Keratinocyte (primary cell): ENCODE measurements at regions not wholly inside any gene's neighbourhood (a gene's known extent, or its start where the extent isn't known, plus 50 kb on each side); places are given as distances from the start of the nearest gene placed in this dataset.
"Not testable (repeated sequence)": the region's sequence is repeated elsewhere in the genome, so short reads cannot be mapped to it uniquely, and the experiment has no call there.

Source experiments
- DNase-seq: peaks from one replicate; pipeline ENCODE4 v3.0.0-alpha.2; 2011; ENCODE audit warnings: low read depth, missing footprints, low spot score
- FAIRE-seq: peaks from 2 replicates; lab custom pipeline; 2011; peaks lifted over from hg19 to GRCh38; lab: Jason Lieb, UNC
- H2AFZ ChIP-seq: 2 replicates; pipeline ENCODE4 v1.6.0; 2012; ENCODE audit warnings: low read length, control low read depth, inconsistent platforms; ENCODE audit not compliant: control insufficient read depth
- H3K27ac ChIP-seq: 2 replicates; pipeline ENCODE4 v1.5.1; 2011; ENCODE audit warnings: low read length; ENCODE audit not compliant: control insufficient read depth, insufficient read depth
- H3K27me3 ChIP-seq: 3 replicates; pipeline ENCODE4 v1.6.0; 2011; ENCODE audit warnings: low read length; ENCODE audit not compliant: control insufficient read depth, insufficient read depth; ENCODE audit errors: extremely low read depth
- H3K36me3 ChIP-seq, 2 experiments: 2 replicates in 1 of 2; 3 replicates in 1 of 2; pipeline ENCODE4 v1.5.1; 2011; ENCODE audit warnings: low read length in 2 of 2, mild to moderate bottlenecking in 1 of 2; ENCODE audit not compliant: control insufficient read depth in 2 of 2, insufficient read depth in 2 of 2; ENCODE audit errors: extremely low read depth in 1 of 2
- H3K4me1 ChIP-seq: 3 replicates; pipeline ENCODE4 v1.5.1; 2011; ENCODE audit warnings: low read length; ENCODE audit not compliant: control insufficient read depth, insufficient read depth; ENCODE audit errors: extremely low read depth
- H3K4me2 ChIP-seq: 3 replicates; pipeline ENCODE4 v1.6.0; 2011; ENCODE audit warnings: low read depth, low read length; ENCODE audit not compliant: control insufficient read depth, insufficient read depth; ENCODE audit errors: extremely low read depth
- H3K4me3 ChIP-seq, 3 experiments: fragments of 200-600 bp in 1 of 3; sonication (generic) in 1 of 3; 2 replicates in 2 of 3; 3 replicates in 1 of 3; pipeline ENCODE4 v1.5.1; 2011 to 2016; ENCODE audit warnings: low read length in 3 of 3, mild to moderate bottlenecking in 3 of 3, control low read depth in 2 of 3, inconsistent platforms in 1 of 3, low read depth in 1 of 3, mixed read lengths in 1 of 3, mixed run types in 1 of 3, moderate library complexity in 1 of 3; ENCODE audit not compliant: control insufficient read depth in 2 of 3, insufficient read depth in 2 of 3; ENCODE audit errors: extremely low read depth in 1 of 3
- H3K79me2 ChIP-seq: 2 replicates; pipeline ENCODE4 v1.6.0; 2012; ENCODE audit warnings: low read length; ENCODE audit not compliant: control insufficient read depth, insufficient read depth
- H3K9ac ChIP-seq: 3 replicates; pipeline ENCODE4 v1.6.0; 2011; ENCODE audit warnings: low read length; ENCODE audit not compliant: control insufficient read depth, insufficient read depth; ENCODE audit errors: extremely low read depth
- H3K9me1 ChIP-seq: 3 replicates; pipeline ENCODE4 v1.6.0; 2011; ENCODE audit warnings: low read length; ENCODE audit not compliant: control insufficient read depth, insufficient read depth; ENCODE audit errors: extremely low read depth
- H3K9me3 ChIP-seq: 2 replicates; pipeline ENCODE4 v1.5.1; 2012; ENCODE audit warnings: low read depth, low read length; ENCODE audit not compliant: control insufficient read depth
- H4K20me1 ChIP-seq: 3 replicates; pipeline ENCODE4 v1.6.0; 2011; ENCODE audit warnings: low read length; ENCODE audit not compliant: control insufficient read depth, insufficient read depth; ENCODE audit errors: extremely low read depth
- CTCF ChIP-seq, 3 experiments: IDR thresholded peaks in 1 of 3; conservative IDR thresholded peaks in 1 of 3; optimal IDR thresholded peaks in 1 of 3; 2 replicates in 2 of 3; 3 replicates in 1 of 3; pipeline versions ENCODE3 to v1.5.1; 2011; ENCODE audit warnings: low read length in 3 of 3, mild to moderate bottlenecking in 3 of 3, moderate library complexity in 2 of 3, control low read depth in 1 of 3, inconsistent platforms in 1 of 3; ENCODE audit not compliant: insufficient read depth in 2 of 3; ENCODE audit errors: extremely low read depth in 1 of 3
- EZH2 ChIP-seq: IDR thresholded peaks from one replicate; pipeline ENCODE4 v1.6.1; 2012; ENCODE audit warnings: inconsistent platforms, mild to moderate bottlenecking, low read length, moderate library complexity
- dilution Hi-C: fragments of 300-500 bp; cut with MboI; formaldehyde crosslinking; loops from one replicate; pipeline ENCODE4 v1.7.0; 2020; ENCODE audit warnings: low sequenced_read_pairs; ENCODE audit not compliant: extremely low pct_ligation_motif_present

GRCh38 chr12:112627851-112628250 lies 163.7 kb upstream of the RPH3A start:
- DNase-seq, result no peak
- Histone ChIP-seq H3K9ac (no peak overlapping the region), H3K4me2 (no peak overlapping the region), H3K27ac (no peak overlapping the region), H3K9me3 (no peaks in the 10 kb centered on the region), H3K27me3 (no peaks in the 10 kb centered on the region), H3K79me2 (no peaks in the 10 kb centered on the region), H2AFZ (no peak overlapping the region), H3K4me1 (no peaks in the 10 kb centered on the region), H3K36me3 (no peaks in the 10 kb centered on the region), H3K4me3 (no peak overlapping the region), H3K9me1 (no peaks in the 10 kb centered on the region), H4K20me1 (no peaks in the 10 kb centered on the region)
- no peak for TF ChIP-seq EZH2
- TF ChIP-seq CTCF (optimal IDR thresholded peaks at IDR 0.05 in 1 of 3, IDR thresholded peaks at IDR 0.05 in 1 of 3, conservative IDR thresholded peaks at IDR 0.05 in 1 of 3; ENCODE audit: extremely low read depth in 1 of 3, insufficient read depth in 2 of 3, low read length in 3 of 3), result no peak
- dilution Hi-C loops, result no loop called here
- FAIRE-seq, result no peak

- H3K36me3 ChIP-seq, H3K27me3 ChIP-seq, H2AFZ ChIP-seq, H3K4me2 ChIP-seq, H3K79me2 ChIP-seq, H3K4me1 ChIP-seq, FAIRE-seq, H3K27ac ChIP-seq, H3K4me3 ChIP-seq, H4K20me1 ChIP-seq, dilution Hi-C loops, H3K9me1 ChIP-seq, DNase-seq, H3K9me3 ChIP-seq, H3K9ac ChIP-seq: not testable (repeated sequence)
Observed at GRCh38 chr12:112631974-112632373, 159.6 kb upstream of the RPH3A start.

- Histone ChIP-seq H3K79me2 (no peaks in the 10 kb centered on the region), H2AFZ (no peak overlapping the region), H3K4me2 (no peak overlapping the region), H3K9me1 (no peaks in the 10 kb centered on the region), H3K4me1 (no peaks in the 10 kb centered on the region), H3K4me3 (no peak overlapping the region), H3K27me3 (no peaks in the 10 kb centered on the region), H3K9ac (no peak overlapping the region), H3K27ac (no peak overlapping the region), H3K9me3 (no peaks in the 10 kb centered on the region), H3K36me3 (no peaks in the 10 kb centered on the region), H4K20me1 (no peaks in the 10 kb centered on the region)
- dilution Hi-C loops, result no loop called here
- no peak for FAIRE-seq
- DNase-seq, result no peak
- TF ChIP-seq EZH2, result no peak
- no peak for TF ChIP-seq CTCF (optimal IDR thresholded peaks at IDR 0.05 in 1 of 3, IDR thresholded peaks at IDR 0.05 in 1 of 3, conservative IDR thresholded peaks at IDR 0.05 in 1 of 3; ENCODE audit: extremely low read depth in 1 of 3, insufficient read depth in 2 of 3, low read length in 3 of 3)
Observed at GRCh38 chr12:112635036-112635435, 156.5 kb upstream of the RPH3A start.
